Mesothelial cell of epicardium (in vitro differentiated cells): ENCODE measurements at regions not wholly inside any gene's neighbourhood (a gene's known extent, or its start where the extent isn't known, plus 50 kb on each side); places are given as distances from the start of the nearest gene placed in this dataset.

Source experiments
- DNase-seq, 2 experiments: peaks; one replicate each; pipeline ENCODE4 v3.0.0; 2021; ENCODE audit warnings: low spot score in 2 of 2; ENCODE audit not compliant: unreplicated experiment in 2 of 2
- H3K27ac Mint-ChIP-seq: 2 replicates; pipeline ENCODE4 v1.8.0; 2021; ENCODE audit warnings: mixed read lengths
- H3K27me3 Mint-ChIP-seq: 2 replicates; pipeline ENCODE4 v1.8.0; 2021; ENCODE audit warnings: low read depth, mixed read lengths
- H3K36me3 Mint-ChIP-seq: 2 replicates; pipeline ENCODE4 v1.8.0; 2021; ENCODE audit warnings: mixed read lengths
- H3K4me1 Mint-ChIP-seq: 2 replicates; pipeline ENCODE4 v1.8.0; 2021; ENCODE audit warnings: mixed read lengths
- H3K4me3 Mint-ChIP-seq: 2 replicates; pipeline ENCODE4 v1.8.0; 2021; ENCODE audit warnings: mild to moderate bottlenecking, moderate library complexity, mixed read lengths
- H3K9me3 Mint-ChIP-seq: 2 replicates; pipeline ENCODE4 v1.8.0; 2021; ENCODE audit warnings: mixed read lengths
- TF ChIP-seq, protein P1 (sequence below): fragments of 200-600 bp; sonication (generic); IDR thresholded peaks from one replicate; pipeline ENCODE4 v1.5.0; 2021; ENCODE audit warnings: antibody characterized with exemption; ENCODE audit not compliant: unreplicated experiment

DNA sequence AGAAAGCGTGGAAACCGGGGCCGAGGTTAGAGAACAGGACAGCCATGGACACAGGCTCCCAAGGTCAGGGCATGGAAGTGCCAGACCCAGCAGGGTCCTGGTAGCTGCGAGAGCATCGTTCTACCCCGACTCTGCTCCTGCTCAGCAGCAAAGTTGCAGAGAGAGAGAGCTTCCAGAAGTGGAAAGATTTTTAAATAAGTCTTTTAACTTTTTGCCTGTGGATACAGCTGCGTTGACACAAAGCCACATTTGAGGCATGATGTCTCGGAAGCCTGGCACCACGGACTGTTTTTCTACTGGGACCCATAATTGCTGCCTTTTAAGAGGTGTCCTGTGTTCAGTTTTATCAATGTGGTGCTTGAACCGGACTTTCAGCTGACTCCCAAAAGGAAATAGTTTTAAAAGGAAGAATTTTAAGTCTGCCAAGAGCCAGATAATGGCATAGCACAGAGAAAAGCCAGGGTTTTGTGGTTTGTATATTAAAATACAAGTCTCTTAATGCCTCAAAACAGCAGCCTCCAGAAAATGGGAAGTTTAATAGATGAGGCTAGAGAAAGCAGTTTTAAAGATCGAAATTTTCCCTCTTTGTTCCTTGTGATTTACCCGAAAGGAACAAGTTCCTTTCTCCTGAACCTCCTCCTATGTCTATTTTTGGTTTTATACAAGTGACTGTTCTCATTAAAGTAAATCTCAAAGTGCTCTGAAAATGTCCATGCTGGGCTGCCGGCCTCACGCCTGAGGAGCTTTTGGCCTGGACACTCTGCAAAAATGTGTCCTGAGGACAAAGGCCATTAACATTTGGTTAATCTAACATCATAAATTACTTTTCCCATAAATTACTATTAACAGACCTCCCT lies 91.5 kb downstream of the RIN2 start:
- no peaks in the 10 kb centered on the region for H3K27me3 Mint-ChIP-seq
- peaks cover 9% of the 10 kb centered on the region for H3K9me3 Mint-ChIP-seq
- H3K36me3 Mint-ChIP-seq = peaks cover 15% of the 10 kb centered on the region
- TF ChIP-seq, protein P1, sequence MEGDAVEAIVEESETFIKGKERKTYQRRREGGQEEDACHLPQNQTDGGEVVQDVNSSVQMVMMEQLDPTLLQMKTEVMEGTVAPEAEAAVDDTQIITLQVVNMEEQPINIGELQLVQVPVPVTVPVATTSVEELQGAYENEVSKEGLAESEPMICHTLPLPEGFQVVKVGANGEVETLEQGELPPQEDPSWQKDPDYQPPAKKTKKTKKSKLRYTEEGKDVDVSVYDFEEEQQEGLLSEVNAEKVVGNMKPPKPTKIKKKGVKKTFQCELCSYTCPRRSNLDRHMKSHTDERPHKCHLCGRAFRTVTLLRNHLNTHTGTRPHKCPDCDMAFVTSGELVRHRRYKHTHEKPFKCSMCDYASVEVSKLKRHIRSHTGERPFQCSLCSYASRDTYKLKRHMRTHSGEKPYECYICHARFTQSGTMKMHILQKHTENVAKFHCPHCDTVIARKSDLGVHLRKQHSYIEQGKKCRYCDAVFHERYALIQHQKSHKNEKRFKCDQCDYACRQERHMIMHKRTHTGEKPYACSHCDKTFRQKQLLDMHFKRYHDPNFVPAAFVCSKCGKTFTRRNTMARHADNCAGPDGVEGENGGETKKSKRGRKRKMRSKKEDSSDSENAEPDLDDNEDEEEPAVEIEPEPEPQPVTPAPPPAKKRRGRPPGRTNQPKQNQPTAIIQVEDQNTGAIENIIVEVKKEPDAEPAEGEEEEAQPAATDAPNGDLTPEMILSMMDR = no peak
- H3K27ac Mint-ChIP-seq = peak overlapping the region; percentile 70
- peak overlapping the region; percentile 19 for H3K4me3 Mint-ChIP-seq
- no peak for DNase-seq
- H3K4me1 Mint-ChIP-seq = peaks cover 13% of the 10 kb centered on the region

GRCh38 chr20:19850198-19850533 lies 92.1 kb downstream of the RIN2 start:
- peak overlapping the region; percentile 70 for H3K27ac Mint-ChIP-seq
- DNase-seq = no peak
- peak overlapping the region; percentile 19 for H3K4me3 Mint-ChIP-seq
- H3K27me3 Mint-ChIP-seq = no peaks in the 10 kb centered on the region
- peaks cover 11% of the 10 kb centered on the region for H3K36me3 Mint-ChIP-seq
- H3K4me1 Mint-ChIP-seq = peaks cover 13% of the 10 kb centered on the region
- TF ChIP-seq, protein P1 = no peak
- H3K9me3 Mint-ChIP-seq = peaks cover 7% of the 10 kb centered on the region

GRCh38 chr20:19851861-19852260 lies 93.8 kb downstream of the RIN2 start:
- TF ChIP-seq, protein P1 = no peak
- DNase-seq = no peak
- Mint-ChIP-seq H3K27me3 (no peaks in the 10 kb centered on the region), H3K4me3 (no peak overlapping the region), H3K4me1 (peaks cover 13% of the 10 kb centered on the region), H3K27ac (no peak overlapping the region), H3K36me3 (peaks cover 6% of the 10 kb centered on the region), H3K9me3 (peaks cover 3% of the 10 kb centered on the region)

DNA sequence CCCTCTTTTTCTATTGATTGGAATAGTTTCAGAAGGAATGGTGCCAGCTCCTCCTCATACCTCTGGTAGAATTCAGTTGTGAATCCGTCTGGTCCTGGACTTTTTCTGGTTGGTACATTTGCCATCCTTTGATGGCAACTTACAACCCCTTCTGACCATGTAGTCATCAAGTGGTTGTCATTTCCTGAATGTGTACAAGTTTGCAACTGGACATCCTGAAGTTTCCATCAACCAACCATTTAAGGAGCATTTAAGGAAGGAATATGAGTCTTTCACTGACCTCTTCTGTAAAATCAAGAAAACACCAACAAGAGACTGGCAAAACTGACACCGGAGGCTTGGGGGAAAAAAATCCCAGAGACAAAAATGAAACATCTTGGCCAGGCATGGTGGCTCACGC lies 97.4 kb downstream of the RIN2 start:
- DNase-seq = no peak
- Mint-ChIP-seq H3K36me3 (peaks cover 11% of the 10 kb centered on the region), H3K4me3 (no peak overlapping the region), H3K9me3 (peaks cover 8% of the 10 kb centered on the region), H3K4me1 (peaks cover under 1% of the 10 kb centered on the region), H3K27me3 (no peaks in the 10 kb centered on the region), H3K27ac (no peak overlapping the region)
- TF ChIP-seq, protein P1 = no peak

GRCh38 chr20:19858466-19859371 lies 100.7 kb downstream of the RIN2 start:
- Mint-ChIP-seq H3K9me3 (peaks cover 22% of the 10 kb centered on the region), H3K27ac (no peak overlapping the region), H3K4me1 (no peaks in the 10 kb centered on the region), H3K4me3 (no peak overlapping the region), H3K27me3 (no peaks in the 10 kb centered on the region), H3K36me3 (peaks cover 18% of the 10 kb centered on the region)
- TF ChIP-seq, protein P1 = no peak
- DNase-seq = no peak
